Neural cell (in vitro differentiated cells): ENCODE measurements at regions not wholly inside any gene's neighbourhood (a gene's known extent, or its start where the extent isn't known, plus 50 kb on each side); places are given as distances from the start of the nearest gene placed in this dataset.

Experiments
- H2AFZ ChIP-seq: fragments of 200-600, 300-800 bp; sonication (generic), shearing (Covaris generic); 2 replicates; pipeline ENCODE4 v1.6.0; 2014; ENCODE audit warnings: low read depth, mild to moderate bottlenecking, antibody characterized with exemption, low read length, moderate library complexity
- H3F3A ChIP-seq: fragments of 200-600 bp; shearing (Covaris generic); 2 replicates; pipeline ENCODE4 v1.6.1; 2016; ENCODE audit warnings: mild to moderate bottlenecking, moderate library complexity, mixed read lengths, antibody characterized with exemption, low read length; ENCODE audit not compliant: insufficient read depth, poor library complexity, severe bottlenecking
- H3K27ac ChIP-seq: fragments of 200-600, 300-800 bp; sonication (generic), shearing (Covaris generic); 2 replicates; pipeline ENCODE4 v1.5.1; 2014; ENCODE audit warnings: mild to moderate bottlenecking, low read length, moderate library complexity
- H3K27me3 ChIP-seq: fragments of 300-800, 200-600 bp; sonication (generic), shearing (Covaris generic); 2 replicates; pipeline ENCODE4 v1.6.0; 2014; ENCODE audit warnings: mild to moderate bottlenecking, low read depth, low read length, moderate library complexity; ENCODE audit not compliant: insufficient read depth
- H3K36me3 ChIP-seq: fragments of 300-800, 200-600 bp; sonication (generic), shearing (Covaris generic); 2 replicates; pipeline ENCODE4 v1.5.1; 2014; ENCODE audit warnings: mild to moderate bottlenecking, antibody characterized with exemption, low read length, moderate library complexity; ENCODE audit not compliant: insufficient read depth
- H3K4me2 ChIP-seq: fragments of 300-800, 200-600 bp; sonication (generic), shearing (Covaris generic); 2 replicates; pipeline ENCODE4 v1.6.0; 2014; ENCODE audit warnings: mild to moderate bottlenecking, low read length
- H3K4me3 ChIP-seq: fragments of 300-800, 200-600 bp; sonication (generic), shearing (Covaris generic); 2 replicates; pipeline ENCODE4 v1.5.1; 2014; ENCODE audit warnings: mild to moderate bottlenecking, low read length, moderate library complexity
- H3K79me2 ChIP-seq: fragments of 200-600 bp; shearing (Covaris generic); replicated peaks from 2 replicates; pipeline ENCODE4 v1.6.0; 2014; ENCODE audit warnings: mild to moderate bottlenecking, low read length, moderate library complexity; ENCODE audit not compliant: insufficient read depth
- H3K9ac ChIP-seq: fragments of 300-800, 200-600 bp; sonication (generic), shearing (Covaris generic); 2 replicates; pipeline ENCODE4 v1.6.1; 2016; ENCODE audit warnings: mild to moderate bottlenecking, low read length, mixed read lengths
- H3K9me2 ChIP-seq: fragments of 200-600 bp; shearing (Covaris generic); 2 replicates; pipeline ENCODE4 v1.6.1; 2016; ENCODE audit warnings: mild to moderate bottlenecking, low read length, mixed read lengths; ENCODE audit not compliant: insufficient read depth
- H3K9me3 ChIP-seq: fragments of 200-600, 300-800 bp; sonication (generic), shearing (Covaris generic); 2 replicates; pipeline ENCODE4 v1.6.1; 2016; ENCODE audit warnings: mild to moderate bottlenecking, mixed run types, low read length, moderate library complexity, mixed read lengths
- H4K20me1 ChIP-seq: fragments of 200-600 bp; shearing (Covaris generic); 2 replicates; pipeline ENCODE4 v1.6.1; 2016; ENCODE audit warnings: mild to moderate bottlenecking, mixed run types; ENCODE audit not compliant: insufficient read depth
- EP300 ChIP-seq: fragments of 450-650 bp; conservative IDR thresholded peaks from 2 replicates; pipeline ENCODE4 v1.6.1; 2014; ENCODE audit warnings: antibody characterized with exemption, mild to moderate bottlenecking, moderate library complexity; ENCODE audit not compliant: poor library complexity, severe bottlenecking
- EZH2 ChIP-seq: fragments of 200-600, 300-800 bp; shearing (Covaris generic), sonication (generic); IDR thresholded peaks from 2 replicates; pipeline ENCODE4 v1.6.1; 2014; ENCODE audit warnings: antibody characterized with exemption, low read length, borderline replicate concordance, mild to moderate bottlenecking; ENCODE audit not compliant: insufficient read depth, poor library complexity, severe bottlenecking
- MXI1 ChIP-seq: fragments of 450-650 bp; conservative IDR thresholded peaks from 2 replicates; pipeline ENCODE4 v1.6.1; 2014; ENCODE audit warnings: antibody characterized with exemption, mild to moderate bottlenecking; ENCODE audit not compliant: poor library complexity, severe bottlenecking
- POLR2AphosphoS5 ChIP-seq: IDR thresholded peaks from 2 replicates; pipeline ENCODE4 v1.6.1; 2012
- RAD21 ChIP-seq: fragments of 450-650 bp; conservative IDR thresholded peaks from 2 replicates; pipeline ENCODE4 v1.6.1; 2014; ENCODE audit warnings: antibody characterized with exemption, mild to moderate bottlenecking, moderate library complexity
- SMC3 ChIP-seq: fragments of 450-650 bp; conservative IDR thresholded peaks from 2 replicates; pipeline ENCODE4 v1.6.1; 2014; ENCODE audit warnings: antibody characterized with exemption, mild to moderate bottlenecking, moderate library complexity; ENCODE audit not compliant: poor library complexity
- TAF1 ChIP-seq: IDR thresholded peaks from 2 replicates; pipeline ENCODE4 v1.6.1; 2012; ENCODE audit warnings: low read depth
- TF ChIP-seq, protein P1 (sequence below): IDR thresholded peaks from 2 replicates; pipeline ENCODE4 v1.6.1; 2012; ENCODE audit warnings: borderline replicate concordance
- TF ChIP-seq, protein P2 (sequence below): fragments of 450-650 bp; IDR thresholded peaks from 2 replicates; pipeline ENCODE4 v1.5.1; 2014; ENCODE audit warnings: antibody characterized with exemption, mild to moderate bottlenecking, moderate library complexity; ENCODE audit not compliant: poor library complexity, severe bottlenecking

DNA sequence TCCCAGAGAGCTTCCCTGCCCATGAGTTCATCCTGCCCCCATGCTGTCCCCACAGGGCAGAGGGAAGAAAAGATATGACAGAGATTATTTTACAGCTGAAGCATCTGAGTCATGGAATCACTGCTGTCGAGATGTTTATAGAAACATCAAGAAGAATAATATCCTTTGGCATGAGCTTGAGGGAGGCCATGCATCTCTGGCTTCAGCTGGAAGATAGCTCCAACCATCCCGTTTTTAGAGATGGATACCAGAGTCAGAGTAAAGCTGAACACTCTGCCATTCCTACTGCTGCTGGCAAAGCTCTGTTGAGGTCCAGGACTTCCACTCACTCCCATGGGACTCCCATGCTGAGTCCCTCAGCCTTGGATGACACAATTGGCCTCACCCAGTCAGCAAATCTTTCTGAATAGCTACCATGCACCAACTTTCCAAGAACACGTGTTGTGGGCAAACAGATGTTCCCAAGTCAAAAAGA, 167.8 kb downstream of the TTC32 start:
- H2AFZ ChIP-seq, result no peak overlapping the region
- no peaks in the 10 kb centered on the region for H4K20me1 ChIP-seq
- H3K36me3 ChIP-seq, result no peaks in the 10 kb centered on the region
- no peaks in the 10 kb centered on the region for H3K9me3 ChIP-seq
- TF ChIP-seq SMC3 (no peak), EP300 (no peak), EZH2 (no peak), MXI1 (no peak), TAF1 (no peak), POLR2AphosphoS5 (no peak), RAD21 (no peak)
- TF ChIP-seq, protein P1, sequence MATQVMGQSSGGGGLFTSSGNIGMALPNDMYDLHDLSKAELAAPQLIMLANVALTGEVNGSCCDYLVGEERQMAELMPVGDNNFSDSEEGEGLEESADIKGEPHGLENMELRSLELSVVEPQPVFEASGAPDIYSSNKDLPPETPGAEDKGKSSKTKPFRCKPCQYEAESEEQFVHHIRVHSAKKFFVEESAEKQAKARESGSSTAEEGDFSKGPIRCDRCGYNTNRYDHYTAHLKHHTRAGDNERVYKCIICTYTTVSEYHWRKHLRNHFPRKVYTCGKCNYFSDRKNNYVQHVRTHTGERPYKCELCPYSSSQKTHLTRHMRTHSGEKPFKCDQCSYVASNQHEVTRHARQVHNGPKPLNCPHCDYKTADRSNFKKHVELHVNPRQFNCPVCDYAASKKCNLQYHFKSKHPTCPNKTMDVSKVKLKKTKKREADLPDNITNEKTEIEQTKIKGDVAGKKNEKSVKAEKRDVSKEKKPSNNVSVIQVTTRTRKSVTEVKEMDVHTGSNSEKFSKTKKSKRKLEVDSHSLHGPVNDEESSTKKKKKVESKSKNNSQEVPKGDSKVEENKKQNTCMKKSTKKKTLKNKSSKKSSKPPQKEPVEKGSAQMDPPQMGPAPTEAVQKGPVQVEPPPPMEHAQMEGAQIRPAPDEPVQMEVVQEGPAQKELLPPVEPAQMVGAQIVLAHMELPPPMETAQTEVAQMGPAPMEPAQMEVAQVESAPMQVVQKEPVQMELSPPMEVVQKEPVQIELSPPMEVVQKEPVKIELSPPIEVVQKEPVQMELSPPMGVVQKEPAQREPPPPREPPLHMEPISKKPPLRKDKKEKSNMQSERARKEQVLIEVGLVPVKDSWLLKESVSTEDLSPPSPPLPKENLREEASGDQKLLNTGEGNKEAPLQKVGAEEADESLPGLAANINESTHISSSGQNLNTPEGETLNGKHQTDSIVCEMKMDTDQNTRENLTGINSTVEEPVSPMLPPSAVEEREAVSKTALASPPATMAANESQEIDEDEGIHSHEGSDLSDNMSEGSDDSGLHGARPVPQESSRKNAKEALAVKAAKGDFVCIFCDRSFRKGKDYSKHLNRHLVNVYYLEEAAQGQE, result no peak
- TF ChIP-seq, protein P2, sequence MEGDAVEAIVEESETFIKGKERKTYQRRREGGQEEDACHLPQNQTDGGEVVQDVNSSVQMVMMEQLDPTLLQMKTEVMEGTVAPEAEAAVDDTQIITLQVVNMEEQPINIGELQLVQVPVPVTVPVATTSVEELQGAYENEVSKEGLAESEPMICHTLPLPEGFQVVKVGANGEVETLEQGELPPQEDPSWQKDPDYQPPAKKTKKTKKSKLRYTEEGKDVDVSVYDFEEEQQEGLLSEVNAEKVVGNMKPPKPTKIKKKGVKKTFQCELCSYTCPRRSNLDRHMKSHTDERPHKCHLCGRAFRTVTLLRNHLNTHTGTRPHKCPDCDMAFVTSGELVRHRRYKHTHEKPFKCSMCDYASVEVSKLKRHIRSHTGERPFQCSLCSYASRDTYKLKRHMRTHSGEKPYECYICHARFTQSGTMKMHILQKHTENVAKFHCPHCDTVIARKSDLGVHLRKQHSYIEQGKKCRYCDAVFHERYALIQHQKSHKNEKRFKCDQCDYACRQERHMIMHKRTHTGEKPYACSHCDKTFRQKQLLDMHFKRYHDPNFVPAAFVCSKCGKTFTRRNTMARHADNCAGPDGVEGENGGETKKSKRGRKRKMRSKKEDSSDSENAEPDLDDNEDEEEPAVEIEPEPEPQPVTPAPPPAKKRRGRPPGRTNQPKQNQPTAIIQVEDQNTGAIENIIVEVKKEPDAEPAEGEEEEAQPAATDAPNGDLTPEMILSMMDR, result no peak
- H3K4me2 ChIP-seq, result no peak overlapping the region
- H3F3A ChIP-seq, result no peaks in the 10 kb centered on the region
- no peaks in the 10 kb centered on the region for H3K9me2 ChIP-seq
- H3K4me3 ChIP-seq, result no peak overlapping the region
- no peak overlapping the region for H3K27ac ChIP-seq
- no peak overlapping the region for H3K9ac ChIP-seq
- H3K27me3 ChIP-seq, result no peaks in the 10 kb centered on the region
- H3K79me2 ChIP-seq, result no peaks in the 10 kb centered on the region

DNA sequence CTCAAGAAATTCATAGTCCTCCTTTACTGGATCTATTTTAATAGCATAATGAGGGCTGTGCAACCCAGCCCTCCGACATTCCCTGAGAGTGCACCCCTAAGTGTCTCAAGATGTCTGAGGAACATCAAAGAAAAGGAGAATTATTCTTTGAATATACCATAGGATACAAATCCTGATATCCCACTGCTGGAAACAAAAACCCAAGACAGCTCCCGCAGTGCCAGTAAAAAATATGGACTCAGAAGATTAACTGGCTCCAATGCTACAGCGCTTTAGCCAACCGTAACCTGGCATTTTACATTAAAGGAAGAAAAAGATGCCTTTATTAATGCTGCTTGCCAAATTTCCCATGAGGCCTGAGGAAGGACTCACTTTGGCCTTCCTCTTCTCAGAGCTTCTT, 168.4 kb downstream of the TTC32 start:
- Histone ChIP-seq H3K27me3 (no peaks in the 10 kb centered on the region), H3K79me2 (no peaks in the 10 kb centered on the region), H2AFZ (no peak overlapping the region), H3K4me3 (no peak overlapping the region), H3K9me2 (no peaks in the 10 kb centered on the region), H3K9me3 (no peaks in the 10 kb centered on the region), H3K27ac (no peak overlapping the region), H3K9ac (no peak overlapping the region), H3K4me2 (no peak overlapping the region), H3K36me3 (no peaks in the 10 kb centered on the region), H3F3A (no peaks in the 10 kb centered on the region), H4K20me1 (no peaks in the 10 kb centered on the region)
- TF ChIP-seq POLR2AphosphoS5, result no peak
- no peak for TF ChIP-seq SMC3
- no peak for TF ChIP-seq EP300
- no peak for TF ChIP-seq MXI1
- TF ChIP-seq TAF1, result no peak
- TF ChIP-seq, protein P1, result no peak
- TF ChIP-seq, protein P2, result no peak
- no peak for TF ChIP-seq EZH2
- TF ChIP-seq RAD21, result no peak
